ENCODE measurements at regions not wholly inside any gene's neighbourhood (a gene's known extent, or its start where the extent isn't known, plus 50 kb on each side); places are given as distances from the start of the nearest gene placed in this dataset.

DNA sequence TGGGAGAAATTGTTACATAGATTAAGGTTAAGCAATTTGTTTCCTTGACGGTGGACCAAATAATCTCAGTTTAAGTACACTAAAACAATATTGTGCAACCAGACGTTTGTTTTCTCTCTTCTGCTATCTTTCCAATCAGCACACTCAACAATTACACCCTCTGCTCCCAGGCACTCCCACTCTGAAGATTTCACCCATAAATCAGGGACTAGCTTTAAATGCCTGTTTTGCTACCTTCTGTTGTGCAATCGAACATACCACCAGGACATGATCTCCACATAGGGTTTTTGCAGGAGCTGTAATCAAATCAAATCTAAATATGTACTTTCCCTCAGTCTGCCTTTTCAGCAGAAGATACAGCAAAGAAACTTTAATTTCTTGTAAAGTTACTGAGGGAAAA, 405.8 kb upstream of the TLE4 start:
- Histone ChIP-seq H3K4me3 (ENCODE audit: low read depth, low read length) (no peak overlapping the region), H3K27me3 (ENCODE audit: control insufficient read depth, insufficient read depth, low read length) (no peaks in the 10 kb centered on the region), H3K36me3 (ENCODE audit: control insufficient read depth, insufficient read depth, low read length) (no peaks in the 10 kb centered on the region)
- no peak for DNase-seq (ENCODE audit: low read depth)
- TF ChIP-seq, protein P1, sequence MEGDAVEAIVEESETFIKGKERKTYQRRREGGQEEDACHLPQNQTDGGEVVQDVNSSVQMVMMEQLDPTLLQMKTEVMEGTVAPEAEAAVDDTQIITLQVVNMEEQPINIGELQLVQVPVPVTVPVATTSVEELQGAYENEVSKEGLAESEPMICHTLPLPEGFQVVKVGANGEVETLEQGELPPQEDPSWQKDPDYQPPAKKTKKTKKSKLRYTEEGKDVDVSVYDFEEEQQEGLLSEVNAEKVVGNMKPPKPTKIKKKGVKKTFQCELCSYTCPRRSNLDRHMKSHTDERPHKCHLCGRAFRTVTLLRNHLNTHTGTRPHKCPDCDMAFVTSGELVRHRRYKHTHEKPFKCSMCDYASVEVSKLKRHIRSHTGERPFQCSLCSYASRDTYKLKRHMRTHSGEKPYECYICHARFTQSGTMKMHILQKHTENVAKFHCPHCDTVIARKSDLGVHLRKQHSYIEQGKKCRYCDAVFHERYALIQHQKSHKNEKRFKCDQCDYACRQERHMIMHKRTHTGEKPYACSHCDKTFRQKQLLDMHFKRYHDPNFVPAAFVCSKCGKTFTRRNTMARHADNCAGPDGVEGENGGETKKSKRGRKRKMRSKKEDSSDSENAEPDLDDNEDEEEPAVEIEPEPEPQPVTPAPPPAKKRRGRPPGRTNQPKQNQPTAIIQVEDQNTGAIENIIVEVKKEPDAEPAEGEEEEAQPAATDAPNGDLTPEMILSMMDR (IDR thresholded peaks at IDR 0.05; ENCODE audit: insufficient read depth, low read length, poor library complexity, severe bottlenecking) = no peak

DNA sequence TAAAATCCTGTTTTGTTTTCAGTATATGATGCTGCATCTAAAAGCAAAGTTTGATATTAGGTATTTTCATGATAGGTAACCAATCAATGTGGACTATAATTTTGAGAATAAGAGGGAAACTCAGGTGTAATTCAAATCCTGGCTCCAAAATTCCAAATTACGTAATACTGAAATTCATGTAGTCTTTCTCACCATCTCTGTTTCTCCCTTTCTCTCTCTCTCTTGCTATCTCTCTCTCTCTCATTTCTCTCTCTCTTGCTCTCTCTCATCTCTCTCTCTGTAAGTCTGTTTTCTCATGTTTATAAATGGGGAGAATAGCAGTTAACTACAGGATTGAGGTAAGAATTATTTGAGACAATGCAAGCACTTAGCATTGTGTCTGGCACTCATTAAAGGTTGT, 401.1 kb upstream of the TLE4 start:
- TF ChIP-seq, protein P1 (IDR thresholded peaks at IDR 0.05; ENCODE audit: insufficient read depth, low read length, poor library complexity, severe bottlenecking) = no peak
- DNase-seq (ENCODE audit: low read depth) = no peak
- Histone ChIP-seq H3K4me3 (ENCODE audit: low read depth, low read length) (no peak overlapping the region), H3K27me3 (ENCODE audit: control insufficient read depth, insufficient read depth, low read length) (no peaks in the 10 kb centered on the region), H3K36me3 (ENCODE audit: control insufficient read depth, insufficient read depth, low read length) (no peaks in the 10 kb centered on the region)

DNA sequence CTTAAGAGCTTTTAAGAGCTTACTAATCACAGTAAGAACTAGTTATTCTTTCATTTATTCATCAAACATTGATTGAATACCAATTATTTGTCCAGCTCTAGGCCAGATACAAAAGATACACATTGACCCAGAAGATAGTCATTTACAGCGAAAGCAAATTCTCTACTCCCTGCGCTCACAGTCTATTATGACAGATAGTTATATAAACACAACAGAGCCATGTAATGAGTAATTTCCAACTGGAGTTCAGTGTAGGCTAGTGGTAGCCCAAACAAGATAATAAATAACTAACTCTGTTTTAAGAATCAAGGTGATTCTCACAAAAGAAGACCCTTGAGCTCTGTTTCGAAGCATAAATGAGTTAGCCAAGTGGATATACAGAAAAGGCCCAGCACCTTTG, 397.8 kb upstream of the TLE4 start:
- no peaks in the 10 kb centered on the region for H3K27me3 ChIP-seq (ENCODE audit: control insufficient read depth, insufficient read depth, low read length)

DNA sequence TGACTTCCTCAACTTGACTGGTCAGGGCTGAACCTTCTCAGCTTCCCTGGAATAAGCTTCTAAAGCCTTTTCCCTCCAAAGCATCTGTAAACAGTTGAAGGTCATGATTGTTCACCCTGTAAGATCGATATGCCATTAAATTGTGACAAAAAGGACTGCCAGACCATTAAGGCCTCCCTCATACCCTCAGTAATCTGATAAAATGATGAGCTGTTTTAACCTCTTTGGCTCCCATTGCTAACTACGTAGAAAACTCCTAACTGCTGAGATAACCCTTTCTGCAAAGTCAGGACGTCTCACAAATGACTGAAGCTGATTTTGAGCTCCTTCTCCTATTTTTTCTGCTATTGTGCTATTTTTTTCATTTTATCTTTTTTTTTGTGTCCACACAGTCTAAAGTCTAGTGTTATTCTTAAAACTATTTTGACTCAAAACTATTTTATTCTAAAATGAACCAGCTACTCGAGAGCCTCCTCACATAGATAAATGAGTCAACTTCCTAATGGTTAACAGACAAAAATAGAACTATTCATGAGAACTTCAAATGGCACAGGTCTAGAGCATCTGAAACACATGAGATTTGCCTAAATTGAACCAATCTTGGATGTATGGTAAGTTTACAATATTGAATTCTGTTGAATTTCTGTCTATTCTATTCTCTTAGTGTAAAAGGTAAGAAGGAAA, 395.6 kb upstream of the TLE4 start:
- Histone ChIP-seq H3K27me3 (ENCODE audit: control insufficient read depth, insufficient read depth, low read length) (no peaks in the 10 kb centered on the region), H3K4me3 (ENCODE audit: low read depth, low read length) (no peak overlapping the region), H3K36me3 (ENCODE audit: control insufficient read depth, insufficient read depth, low read length) (no peaks in the 10 kb centered on the region)
- no peak for DNase-seq (ENCODE audit: low read depth)
- TF ChIP-seq, protein P1 (IDR thresholded peaks at IDR 0.05; ENCODE audit: insufficient read depth, low read length, poor library complexity, severe bottlenecking) = no peak

More for the DNA sequence above, 397.8 kb upstream of the TLE4 start:
- TF ChIP-seq, protein P1 (IDR thresholded peaks at IDR 0.05; ENCODE audit: insufficient read depth, low read length, poor library complexity, severe bottlenecking) = no peak
- Histone ChIP-seq H3K4me3 (ENCODE audit: low read depth, low read length) (no peak overlapping the region), H3K36me3 (ENCODE audit: control insufficient read depth, insufficient read depth, low read length) (no peaks in the 10 kb centered on the region)
- no peak for DNase-seq (ENCODE audit: low read depth)

DNA sequence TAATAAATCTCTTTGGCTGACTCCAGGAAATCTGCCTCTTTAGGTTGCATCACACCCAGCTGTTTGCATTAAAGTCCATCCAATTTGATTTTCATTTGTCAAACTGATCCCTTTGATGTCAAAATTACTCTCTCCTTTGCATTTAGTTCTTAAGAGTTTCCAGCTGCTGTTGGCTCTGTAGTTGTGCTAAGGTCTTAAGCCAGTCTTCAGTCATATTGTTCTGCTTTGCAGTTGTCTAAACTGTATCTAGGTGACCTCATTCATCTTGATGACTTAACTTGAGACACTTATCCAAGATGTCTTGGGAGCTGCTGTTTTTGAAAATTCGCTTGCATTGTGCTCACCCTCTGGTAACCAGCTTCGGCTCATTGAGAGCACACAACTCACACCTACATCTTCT, 386.9 kb upstream of the TLE4 start:
- H3K36me3 ChIP-seq (ENCODE audit: control insufficient read depth, insufficient read depth, low read length) = no peaks in the 10 kb centered on the region
- no peak for DNase-seq (ENCODE audit: low read depth)
- TF ChIP-seq, protein P1 (IDR thresholded peaks at IDR 0.05; ENCODE audit: insufficient read depth, low read length, poor library complexity, severe bottlenecking) = no peak
- no peak overlapping the region for H3K4me3 ChIP-seq (ENCODE audit: low read depth, low read length)
- H3K27me3 ChIP-seq (ENCODE audit: control insufficient read depth, insufficient read depth, low read length) = no peaks in the 10 kb centered on the region

DNA sequence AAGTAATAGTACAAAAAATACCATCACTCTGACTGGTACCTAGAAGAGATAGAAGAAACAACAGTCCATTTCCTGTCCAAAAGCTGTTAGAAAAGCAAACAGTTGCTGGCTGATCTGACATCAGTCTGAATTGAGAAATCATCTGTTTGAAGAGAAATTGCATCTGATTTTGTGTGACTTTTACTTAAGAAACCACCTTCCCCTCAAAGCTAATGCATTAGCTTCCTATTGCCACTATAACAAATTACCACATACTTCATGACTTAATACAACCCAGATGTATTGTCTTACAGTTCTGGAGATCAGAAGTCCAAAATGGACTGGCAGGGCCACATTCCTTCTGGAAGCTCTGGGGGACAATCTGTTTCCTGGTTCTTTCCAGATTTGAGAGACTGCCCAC, 385.9 kb upstream of the TLE4 start:
- H3K36me3 ChIP-seq (ENCODE audit: control insufficient read depth, insufficient read depth, low read length) = no peaks in the 10 kb centered on the region
- DNase-seq (ENCODE audit: low read depth) = no peak
- H3K27me3 ChIP-seq (ENCODE audit: control insufficient read depth, insufficient read depth, low read length) = no peaks in the 10 kb centered on the region
- TF ChIP-seq, protein P1 (IDR thresholded peaks at IDR 0.05; ENCODE audit: insufficient read depth, low read length, poor library complexity, severe bottlenecking) = no peak
- no peak overlapping the region for H3K4me3 ChIP-seq (ENCODE audit: low read depth, low read length)
